Sigmoid colon (tissue), 6 donors: ENCODE measurements at regions not wholly inside any gene's neighbourhood (a gene's known extent, or its start where the extent isn't known, plus 50 kb on each side); places are given as distances from the start of the nearest gene placed in this dataset.

Experiments
- DNase-seq: peaks from one replicate; pipeline ENCODE4 v3.0.0-alpha.2; 2019
- H3K27ac ChIP-seq, 4 donors: fragments of 200-600 bp; sonication (generic); one replicate each; pipeline ENCODE4 v1.5.1; 2016 to 2019; ENCODE audit warnings: mild to moderate bottlenecking in 1 of 4
- H3K27me3 ChIP-seq, 3 donors: fragments of 200-600 bp; sonication (generic); one replicate each; pipeline ENCODE4 v1.5.1; 2019; ENCODE audit warnings: mild to moderate bottlenecking in 1 of 3
- H3K36me3 ChIP-seq, 4 donors: fragments of 200-600 bp; sonication (generic); one replicate each; pipeline ENCODE4 v1.5.1; 2016 to 2019
- H3K4me1 ChIP-seq, 4 donors: fragments of 200-600 bp; sonication (generic); one replicate each; pipeline ENCODE4 v1.5.1; 2017 to 2019
- H3K4me3 ChIP-seq, 4 donors: fragments of 200-600 bp; sonication (generic); one replicate each; pipeline ENCODE4 v1.5.1; 2017 to 2019; ENCODE audit warnings: mild to moderate bottlenecking in 2 of 4, moderate library complexity in 1 of 4
- H3K9me3 ChIP-seq, 4 donors: fragments of 200-600 bp in 3 of 4; sonication (generic) in 3 of 4; one replicate each; pipeline versions ENCODE4 v1.5.1 to v1.6.1; 2013 to 2019
- EP300 ChIP-seq, 4 donors: sonication (generic); formaldehyde crosslinking; IDR thresholded peaks; one replicate each; pipeline ENCODE4 v1.6.1; 2017; ENCODE audit warnings: antibody characterized with exemption in 4 of 4
- POLR2A ChIP-seq, 2 donors: fragments of 450-650 bp; IDR thresholded peaks; one replicate each; pipeline ENCODE4 v1.6.1; 2016; ENCODE audit warnings: antibody characterized with exemption in 2 of 2, mild to moderate bottlenecking in 2 of 2, moderate library complexity in 2 of 2
- POLR2AphosphoS5 ChIP-seq, 4 donors: sonication (generic); formaldehyde crosslinking; IDR thresholded peaks; one replicate each; pipeline ENCODE4 v1.6.1; 2017; ENCODE audit warnings: antibody characterized with exemption in 4 of 4
- WGBS, 2 donors: extraction: QIAGEN DNeasy Blood & Tissue Kit; methylation state at CpG; one replicate each; pipeline ENCODE4 v1.1.7; 2013; 5-methylcytosine and 5-hydroxymethylcytosine counted together
- intact Hi-C: fragments of 100-400 bp; cut with DNase I; formaldehyde crosslinking; loops from one replicate; pipeline ENCODE4 v1.15.1; 2023
- TF ChIP-seq, protein P1 (sequence below), 4 experiments: fragments of 450-650 bp in 3 of 4; fragments of 200-600 bp in 1 of 4; IDR thresholded peaks; one replicate each; pipeline ENCODE4 v1.5.1; 2016 to 2019; ENCODE audit warnings: antibody characterized with exemption in 4 of 4, mild to moderate bottlenecking in 3 of 4, moderate library complexity in 2 of 4
- donor health status: healthy with polysubstance abuse.
- donor health status: healthy.

DNA sequence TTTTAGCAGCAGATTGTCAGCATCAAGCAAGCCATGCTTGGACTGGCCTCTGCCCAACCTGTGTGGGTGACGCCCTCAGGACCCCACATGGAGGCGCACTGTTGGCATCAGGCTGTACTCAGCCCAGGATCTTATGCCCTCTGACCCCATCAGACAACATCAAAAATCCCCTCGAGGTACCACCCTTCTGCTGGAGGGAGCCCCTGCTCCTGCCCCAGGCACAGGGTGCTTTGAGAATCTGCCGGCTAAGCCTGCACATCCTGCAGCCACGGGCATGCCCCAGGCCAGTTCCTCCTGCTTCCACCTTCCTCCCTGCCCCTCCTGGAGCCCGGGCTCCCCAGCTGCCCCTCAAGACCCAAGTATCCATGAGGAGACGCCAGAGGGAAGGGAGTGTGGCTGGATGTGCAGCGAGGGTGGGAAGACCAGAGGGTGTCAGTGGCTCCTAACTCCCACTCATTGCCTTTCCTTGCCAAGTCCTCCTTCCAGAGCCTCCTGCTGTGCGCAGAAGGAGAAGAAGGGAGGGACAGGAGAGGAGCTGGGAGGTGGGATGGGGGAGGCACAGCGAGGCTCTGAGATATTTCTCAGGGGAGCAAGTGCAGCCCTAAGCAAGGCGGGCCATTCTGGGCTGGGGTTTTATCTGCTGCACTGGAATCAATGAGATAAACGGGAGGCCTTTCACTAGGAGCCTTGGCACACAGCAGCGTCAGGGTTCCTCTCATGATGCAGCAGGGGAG is 77.4 kb upstream of the CST7 start:
- DNase-seq: peak; percentile 46
- Histone ChIP-seq H3K36me3 (no peaks in the 10 kb centered on the region), H3K4me3 (no peak overlapping the region), H3K27me3 (peaks cover 0 to 7% (median 5%) of the 10 kb centered on the region in 3 donors), H3K4me1 (no peaks in the 10 kb centered on the region), H3K9me3 (no peaks in the 10 kb centered on the region), H3K27ac (no peak overlapping the region)
- no peak for TF ChIP-seq POLR2A (IDR thresholded peaks at IDR 0.05)
- TF ChIP-seq POLR2AphosphoS5 (IDR thresholded peaks at IDR 0.05): no peak
- TF ChIP-seq, protein P1, sequence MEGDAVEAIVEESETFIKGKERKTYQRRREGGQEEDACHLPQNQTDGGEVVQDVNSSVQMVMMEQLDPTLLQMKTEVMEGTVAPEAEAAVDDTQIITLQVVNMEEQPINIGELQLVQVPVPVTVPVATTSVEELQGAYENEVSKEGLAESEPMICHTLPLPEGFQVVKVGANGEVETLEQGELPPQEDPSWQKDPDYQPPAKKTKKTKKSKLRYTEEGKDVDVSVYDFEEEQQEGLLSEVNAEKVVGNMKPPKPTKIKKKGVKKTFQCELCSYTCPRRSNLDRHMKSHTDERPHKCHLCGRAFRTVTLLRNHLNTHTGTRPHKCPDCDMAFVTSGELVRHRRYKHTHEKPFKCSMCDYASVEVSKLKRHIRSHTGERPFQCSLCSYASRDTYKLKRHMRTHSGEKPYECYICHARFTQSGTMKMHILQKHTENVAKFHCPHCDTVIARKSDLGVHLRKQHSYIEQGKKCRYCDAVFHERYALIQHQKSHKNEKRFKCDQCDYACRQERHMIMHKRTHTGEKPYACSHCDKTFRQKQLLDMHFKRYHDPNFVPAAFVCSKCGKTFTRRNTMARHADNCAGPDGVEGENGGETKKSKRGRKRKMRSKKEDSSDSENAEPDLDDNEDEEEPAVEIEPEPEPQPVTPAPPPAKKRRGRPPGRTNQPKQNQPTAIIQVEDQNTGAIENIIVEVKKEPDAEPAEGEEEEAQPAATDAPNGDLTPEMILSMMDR (IDR thresholded peaks at IDR 0.05): no peak
- no peak for TF ChIP-seq EP300 (IDR thresholded peaks at IDR 0.05)
- intact Hi-C loops: no loop called here
- 72 to 78% methylated on average over 13 of the region's 13 CpGs for WGBS, 2 donors

DNA sequence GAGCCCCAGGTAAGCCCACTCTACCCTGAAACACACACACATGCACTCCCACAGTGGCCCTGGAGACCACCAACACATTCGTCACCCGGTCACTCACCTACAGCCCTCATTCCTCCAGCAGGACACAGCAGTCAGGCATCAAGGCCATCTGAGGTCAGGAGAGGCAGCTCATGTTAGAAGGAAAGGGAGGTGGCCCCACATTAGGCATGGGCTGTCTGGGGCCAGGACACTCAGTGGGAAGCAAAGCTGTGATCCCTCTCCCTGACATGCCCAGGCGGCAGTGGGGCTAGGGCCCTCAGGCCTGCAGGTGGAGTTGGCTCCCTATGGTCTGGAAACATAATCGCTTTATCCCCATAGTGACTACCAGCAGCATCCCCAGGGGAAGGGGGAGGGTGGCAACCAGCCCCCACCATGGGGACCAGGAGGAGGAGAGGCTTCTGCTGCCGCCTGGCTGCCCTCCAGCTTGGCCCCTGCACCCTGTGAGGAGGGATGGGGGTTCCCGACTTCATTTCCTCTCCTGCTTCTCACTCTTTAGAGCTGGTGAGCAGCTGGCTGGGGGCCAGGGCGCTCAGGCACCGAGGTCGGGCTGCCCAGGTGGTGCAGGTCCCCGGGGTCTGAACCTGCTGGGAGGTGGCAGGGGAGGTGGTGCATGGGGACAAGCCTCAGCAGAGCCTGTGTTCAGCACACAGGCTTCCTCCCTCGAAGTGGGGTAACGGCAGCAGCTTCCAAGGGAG is 76.6 kb upstream of the CST7 start:
- Histone ChIP-seq H3K36me3 (no peaks in the 10 kb centered on the region), H3K27me3 (peaks cover 0 to 7% (median 5%) of the 10 kb centered on the region in 3 donors), H3K27ac (no peak overlapping the region), H3K9me3 (no peaks in the 10 kb centered on the region), H3K4me3 (no peak overlapping the region), H3K4me1 (no peaks in the 10 kb centered on the region)
- WGBS, 2 donors: 54 to 67% methylated on average over 12 of the region's 12 CpGs
- peak; percentile 56 for DNase-seq
- no peak for TF ChIP-seq EP300 (IDR thresholded peaks at IDR 0.05)
- TF ChIP-seq, protein P1 (IDR thresholded peaks at IDR 0.05): no peak
- no peak for TF ChIP-seq POLR2AphosphoS5 (IDR thresholded peaks at IDR 0.05)
- TF ChIP-seq POLR2A (IDR thresholded peaks at IDR 0.05): no peak
- intact Hi-C loops: no loop called here

DNA sequence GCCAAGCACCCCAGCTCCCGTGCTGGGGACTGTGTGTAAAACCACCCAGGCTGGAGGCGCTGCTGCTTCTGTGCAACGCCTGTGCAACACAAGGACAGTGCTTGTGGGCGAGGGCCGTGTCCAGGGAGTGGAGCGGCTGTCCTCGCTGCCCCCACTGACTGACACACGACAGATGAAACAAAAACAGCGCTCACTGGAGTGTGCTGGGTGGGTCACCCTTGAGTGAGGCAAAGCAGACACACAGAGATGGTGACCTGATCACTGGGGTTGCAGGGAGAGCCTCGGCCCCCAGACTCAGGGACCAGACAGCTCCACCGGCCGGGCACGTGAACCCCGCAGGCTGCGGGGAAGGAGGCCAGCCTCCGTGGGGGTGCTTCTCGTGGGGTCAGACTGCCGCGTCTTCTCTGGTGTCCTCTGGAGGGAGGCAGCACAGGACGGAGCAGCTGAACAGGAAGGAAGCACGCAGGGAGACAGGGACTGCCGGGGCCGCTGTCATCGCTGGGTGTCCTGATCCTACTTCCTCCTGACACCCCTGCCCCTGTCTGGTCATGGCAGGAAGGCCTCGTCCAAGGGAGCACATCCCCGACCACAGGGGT is 75.9 kb upstream of the CST7 start:
- Histone ChIP-seq H3K4me1 (no peaks in the 10 kb centered on the region), H3K36me3 (no peaks in the 10 kb centered on the region), H3K9me3 (no peaks in the 10 kb centered on the region), H3K4me3 (no peak overlapping the region), H3K27ac (no peak overlapping the region), H3K27me3 (peaks cover 0 to 7% (median 5%) of the 10 kb centered on the region in 3 donors)
- intact Hi-C loops: no loop called here
- peak; percentile 47 for DNase-seq
- TF ChIP-seq, protein P1 (IDR thresholded peaks at IDR 0.05): no peak
- TF ChIP-seq EP300 (IDR thresholded peaks at IDR 0.05): no peak
- TF ChIP-seq POLR2AphosphoS5 (IDR thresholded peaks at IDR 0.05): no peak
- no peak for TF ChIP-seq POLR2A (IDR thresholded peaks at IDR 0.05)
- 63 to 77% methylated on average over 26 of the region's 26 CpGs for WGBS, 2 donors

DNA sequence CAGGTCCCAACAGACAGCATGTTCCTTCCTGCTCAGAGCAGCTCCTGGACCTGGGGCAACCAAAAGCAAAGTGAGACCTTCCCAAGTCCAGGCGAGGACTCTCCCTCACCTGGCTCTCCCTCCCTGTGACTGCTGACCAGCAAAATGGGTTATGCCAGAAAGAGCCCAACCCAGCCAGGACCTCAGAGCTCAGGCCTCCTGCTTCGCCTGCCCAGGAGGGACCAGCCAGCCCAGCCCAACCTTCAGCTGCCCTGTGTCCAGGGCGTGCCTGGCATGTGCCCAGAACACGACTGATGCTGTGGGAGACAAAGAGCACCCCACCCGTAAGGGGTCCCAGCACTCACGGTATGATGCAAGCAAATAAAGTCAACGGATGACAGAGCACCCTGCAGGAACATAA is 74.0 kb upstream of the CST7 start:
- DNase-seq: peak; percentile 53
- H3K27me3 ChIP-seq: peaks cover 0 to 7% (median 5%) of the 10 kb centered on the region in 3 donors
- whole genome bisulfite sequencing, 2 donors: 40 to 81% methylated on average over 7 of the region's 7 CpGs
- no peak overlapping the region for H3K4me3 ChIP-seq
- H3K27ac ChIP-seq: no peak overlapping the region
- no peaks in the 10 kb centered on the region for H3K9me3 ChIP-seq
- no peaks in the 10 kb centered on the region for H3K4me1 ChIP-seq
- TF ChIP-seq, protein P1 (IDR thresholded peaks at IDR 0.05): no peak
- no peak for TF ChIP-seq POLR2A (IDR thresholded peaks at IDR 0.05)
- no peak for TF ChIP-seq POLR2AphosphoS5 (IDR thresholded peaks at IDR 0.05)
- no peak for TF ChIP-seq EP300 (IDR thresholded peaks at IDR 0.05)
- intact Hi-C loops: no loop called here
- no peaks in the 10 kb centered on the region for H3K36me3 ChIP-seq
